ENCODE measurements at regions not wholly inside any gene's neighbourhood (a gene's known extent, or its start where the extent isn't known, plus 50 kb on each side); places are given as distances from the start of the nearest gene placed in this dataset.

- Histone ChIP-seq H3K36me3 (no peaks in the 10 kb centered on the region), H3K4me1 (no peaks in the 10 kb centered on the region), H3K4me3 (no peak overlapping the region), H3K27me3 (no peaks in the 10 kb centered on the region), H3K27ac (no peak overlapping the region), H3K9me3 (peaks cover 0 to 32% (median 10%) of the 10 kb centered on the region in 4 donors)
- no peak for DNase-seq (ENCODE audit: low spot score in 2 of 2)
- TF ChIP-seq EP300 (IDR thresholded peaks at IDR 0.05): no peak
- TF ChIP-seq CTCF (IDR thresholded peaks at IDR 0.05): no peak
- TF ChIP-seq POLR2A (IDR thresholded peaks at IDR 0.05): no peak
Measured at GRCh38 chr4:64022560-64022959, 386.7 kb downstream of the TECRL start.

- Histone ChIP-seq H3K27ac (no peak overlapping the region), H3K4me1 (no peaks in the 10 kb centered on the region), H3K9me3 (peaks cover 0 to 11% (median 2%) of the 10 kb centered on the region in 4 donors), H3K36me3 (no peaks in the 10 kb centered on the region), H3K27me3 (no peaks in the 10 kb centered on the region), H3K4me3 (no peak overlapping the region)
- TF ChIP-seq EP300 (IDR thresholded peaks at IDR 0.05) (no peak), CTCF (IDR thresholded peaks at IDR 0.05) (no peak), POLR2A (IDR thresholded peaks at IDR 0.05) (no peak)
- whole genome bisulfite sequencing, 2 donors: 88 to 90% methylated on average over 11 of the region's 11 CpGs
- DNase-seq (ENCODE audit: low spot score in 2 of 2): no peak
Measured at GRCh38 chr4:64016893-64017292, 392.4 kb downstream of the TECRL start.

- no peaks in the 10 kb centered on the region for H3K4me1 ChIP-seq
- no peaks in the 10 kb centered on the region for H3K27me3 ChIP-seq
- WGBS, 2 donors: 57 to 62% methylated on average over 5 of the region's 5 CpGs
- peaks cover 0 to under 1% (median 0%) of the 10 kb centered on the region in 4 donors for H3K9me3 ChIP-seq
- no peak for TF ChIP-seq EP300 (IDR thresholded peaks at IDR 0.05)
- TF ChIP-seq CTCF (IDR thresholded peaks at IDR 0.05): no peak
- TF ChIP-seq POLR2A (IDR thresholded peaks at IDR 0.05): no peak
- no peaks in the 10 kb centered on the region for H3K36me3 ChIP-seq
- no peak overlapping the region for H3K27ac ChIP-seq
- DNase-seq (ENCODE audit: low spot score in 2 of 2): no peak
- H3K4me3 ChIP-seq: no peak overlapping the region
Measured at GRCh38 chr4:64014647-64015046, 394.6 kb downstream of the TECRL start.

- no peak for DNase-seq (ENCODE audit: low spot score in 2 of 2)
- 74 to 87% methylated on average over 5 of the region's 5 CpGs for WGBS, 2 donors
- Histone ChIP-seq H3K27ac (no peak overlapping the region), H3K36me3 (no peaks in the 10 kb centered on the region), H3K4me3 (no peak overlapping the region), H3K9me3 (no peaks in the 10 kb centered on the region), H3K4me1 (no peaks in the 10 kb centered on the region), H3K27me3 (no peaks in the 10 kb centered on the region)
- TF ChIP-seq CTCF (IDR thresholded peaks at IDR 0.05): no peak
- no peak for TF ChIP-seq EP300 (IDR thresholded peaks at IDR 0.05)
- TF ChIP-seq POLR2A (IDR thresholded peaks at IDR 0.05): no peak
Measured at GRCh38 chr4:64001229-64001898, 407.9 kb downstream of the TECRL start.

GRCh38 chr4:64000241-64000640, 409.0 kb downstream of the TECRL start:
- H3K4me1 ChIP-seq: no peaks in the 10 kb centered on the region
- no peaks in the 10 kb centered on the region for H3K9me3 ChIP-seq
- no peaks in the 10 kb centered on the region for H3K27me3 ChIP-seq
- H3K4me3 ChIP-seq: no peak overlapping the region
- no peak overlapping the region for H3K27ac ChIP-seq
- TF ChIP-seq POLR2A (IDR thresholded peaks at IDR 0.05) (no peak), CTCF (IDR thresholded peaks at IDR 0.05) (no peak), EP300 (IDR thresholded peaks at IDR 0.05) (no peak)
- H3K36me3 ChIP-seq: no peaks in the 10 kb centered on the region
- no peak for DNase-seq (ENCODE audit: low spot score in 2 of 2)
